Gastrocnemius medialis (tissue), 4 donors: ENCODE measurements at regions not wholly inside any gene's neighbourhood (a gene's known extent, or its start where the extent isn't known, plus 50 kb on each side); places are given as distances from the start of the nearest gene placed in this dataset.

Experiments
- ATAC-seq, 2 donors: fragments of 150-250 bp; one replicate each; pipeline ENCODE4 v1.9.1; 2016
- DNase-seq, 2 donors: peaks; one replicate each; pipeline ENCODE4 v3.0.0-alpha.2; 2019
- H3K27ac ChIP-seq, 4 donors: fragments of 200-600 bp; sonication (generic); 1 replicate in 1 of 4; 2 replicates in 3 of 4; pipeline ENCODE4 v1.5.1; 2016 to 2018; ENCODE audit warnings: mild to moderate bottlenecking in 2 of 4, moderate library complexity in 1 of 4
- H3K27me3 ChIP-seq, 3 donors: fragments of 200-600 bp; sonication (generic) in 2 of 3; 1 replicate in 1 of 3; 2 replicates in 2 of 3; pipeline versions ENCODE4 v1.5.1 to v1.6.0; 2016 to 2019; ENCODE audit warnings: mild to moderate bottlenecking in 1 of 3, moderate library complexity in 1 of 3
- H3K36me3 ChIP-seq, 2 donors: fragments of 200-600 bp; sonication (generic) in 1 of 2; one replicate each; pipeline ENCODE4 v1.5.1; 2017 to 2018
- H3K4me1 ChIP-seq, 2 donors: fragments of 200-600 bp; sonication (generic) in 1 of 2; one replicate each; pipeline ENCODE4 v1.5.1; 2016 to 2017; ENCODE audit warnings: mild to moderate bottlenecking in 2 of 2
- H3K4me3 ChIP-seq, 4 donors: fragments of 200-600 bp; sonication (generic) in 3 of 4; 1 replicate in 1 of 4; 2 replicates in 3 of 4; pipeline ENCODE4 v1.5.1; 2016 to 2019; ENCODE audit warnings: mild to moderate bottlenecking in 2 of 4
- H3K9me3 ChIP-seq, 3 donors: fragments of 200-600 bp; sonication (generic) in 2 of 3; 1 replicate in 1 of 3; 2 replicates in 2 of 3; pipeline ENCODE4 v1.5.1; 2016 to 2019
- POLR2A ChIP-seq, 2 donors: fragments of 450-650 bp; IDR thresholded peaks; one replicate each; pipeline ENCODE4 v1.6.1; 2017; ENCODE audit warnings: antibody characterized with exemption in 2 of 2, mild to moderate bottlenecking in 2 of 2, moderate library complexity in 2 of 2
- in situ Hi-C, 4 donors: fragments of 200-750 bp; cut with MboI; loops; one replicate each; pipeline versions ENCODE4 v1.15.0 to v1.8.0; 2017; ENCODE audit warnings: low sequenced_read_pairs in 4 of 4
- intact Hi-C: fragments of 100-400 bp; cut with DNase I; formaldehyde crosslinking; loops from one replicate; pipeline ENCODE4 v1.15.1; 2023; ENCODE audit warnings: low total_unique reads
- TF ChIP-seq, protein P1 (sequence below), 5 experiments: fragments of 450-650 bp in 3 of 5; fragments of 200-600 bp in 2 of 5; sonication (generic) in 2 of 5; IDR thresholded peaks in 4 of 5; conservative IDR thresholded peaks in 1 of 5; 1 replicate in 4 of 5; 2 replicates in 1 of 5; pipeline ENCODE4 v1.5.1; 2016 to 2019; ENCODE audit warnings: antibody characterized with exemption in 5 of 5, mild to moderate bottlenecking in 3 of 5, moderate library complexity in 3 of 5

DNA sequence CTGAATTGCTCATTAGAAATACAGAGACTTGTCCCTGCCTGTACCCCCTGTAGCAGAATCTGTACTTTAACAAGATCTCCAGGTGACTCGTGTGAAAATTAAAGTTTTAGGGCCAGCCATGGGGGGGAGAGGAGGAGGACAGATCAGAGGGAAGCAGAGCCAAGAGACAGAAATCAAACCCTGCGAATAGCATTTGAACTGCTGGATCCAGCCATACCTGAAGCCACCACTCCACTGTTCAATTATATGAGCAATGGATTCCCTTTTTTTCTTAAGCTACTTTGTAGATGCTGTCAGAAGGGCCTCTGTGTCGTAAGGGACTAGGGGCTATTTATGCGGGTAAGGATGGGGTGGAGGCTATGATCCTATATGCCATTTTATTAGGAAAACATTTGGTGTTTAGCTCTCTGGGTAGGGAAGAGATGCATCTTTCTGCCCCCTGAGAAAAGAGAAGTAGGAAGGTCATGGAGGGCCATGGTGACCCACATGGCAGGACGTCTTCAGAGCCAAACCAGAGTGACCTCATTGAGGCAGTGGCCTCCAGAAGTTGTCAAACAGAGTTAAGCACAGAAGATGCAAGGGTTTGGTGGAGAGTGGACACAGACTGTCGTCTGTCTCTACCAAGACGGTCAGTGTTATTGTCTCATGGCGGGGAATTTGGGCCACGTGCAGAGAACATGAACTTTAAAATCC, 203.9 kb downstream of the PHETA1 start:
- Histone ChIP-seq H3K4me3 (no peak overlapping the region), H3K4me1 (no peaks in the 10 kb centered on the region), H3K27ac (no peak overlapping the region), H3K36me3 (no peaks in the 10 kb centered on the region), H3K9me3 (no peaks in the 10 kb centered on the region), H3K27me3 (no peaks in the 10 kb centered on the region)
- in situ Hi-C loops, result no loop called here
- TF ChIP-seq, protein P1, sequence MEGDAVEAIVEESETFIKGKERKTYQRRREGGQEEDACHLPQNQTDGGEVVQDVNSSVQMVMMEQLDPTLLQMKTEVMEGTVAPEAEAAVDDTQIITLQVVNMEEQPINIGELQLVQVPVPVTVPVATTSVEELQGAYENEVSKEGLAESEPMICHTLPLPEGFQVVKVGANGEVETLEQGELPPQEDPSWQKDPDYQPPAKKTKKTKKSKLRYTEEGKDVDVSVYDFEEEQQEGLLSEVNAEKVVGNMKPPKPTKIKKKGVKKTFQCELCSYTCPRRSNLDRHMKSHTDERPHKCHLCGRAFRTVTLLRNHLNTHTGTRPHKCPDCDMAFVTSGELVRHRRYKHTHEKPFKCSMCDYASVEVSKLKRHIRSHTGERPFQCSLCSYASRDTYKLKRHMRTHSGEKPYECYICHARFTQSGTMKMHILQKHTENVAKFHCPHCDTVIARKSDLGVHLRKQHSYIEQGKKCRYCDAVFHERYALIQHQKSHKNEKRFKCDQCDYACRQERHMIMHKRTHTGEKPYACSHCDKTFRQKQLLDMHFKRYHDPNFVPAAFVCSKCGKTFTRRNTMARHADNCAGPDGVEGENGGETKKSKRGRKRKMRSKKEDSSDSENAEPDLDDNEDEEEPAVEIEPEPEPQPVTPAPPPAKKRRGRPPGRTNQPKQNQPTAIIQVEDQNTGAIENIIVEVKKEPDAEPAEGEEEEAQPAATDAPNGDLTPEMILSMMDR (IDR thresholded peaks at IDR 0.05 in 4 of 5, conservative IDR thresholded peaks at IDR 0.05 in 1 of 5), result no peak
- TF ChIP-seq POLR2A (IDR thresholded peaks at IDR 0.05), result no peak
- ATAC-seq, result no peak
- intact Hi-C loops, result no loop called here
- DNase-seq, result no peak

- Histone ChIP-seq H3K27me3 (no peaks in the 10 kb centered on the region), H3K36me3 (no peaks in the 10 kb centered on the region), H3K4me1 (no peaks in the 10 kb centered on the region), H3K4me3 (no peak overlapping the region), H3K27ac (no peak overlapping the region), H3K9me3 (no peaks in the 10 kb centered on the region)
- TF ChIP-seq POLR2A (IDR thresholded peaks at IDR 0.05), result no peak
- TF ChIP-seq, protein P1 (IDR thresholded peaks at IDR 0.05 in 4 of 5, conservative IDR thresholded peaks at IDR 0.05 in 1 of 5), result no peak
- in situ Hi-C loops (no loop called here), intact Hi-C loops (no loop called here)
- no peak for DNase-seq
- no peak for ATAC-seq
These were observed 205.5 kb downstream of the PHETA1 start for GRCh38 chr12:111163422-111163821.

DNA sequence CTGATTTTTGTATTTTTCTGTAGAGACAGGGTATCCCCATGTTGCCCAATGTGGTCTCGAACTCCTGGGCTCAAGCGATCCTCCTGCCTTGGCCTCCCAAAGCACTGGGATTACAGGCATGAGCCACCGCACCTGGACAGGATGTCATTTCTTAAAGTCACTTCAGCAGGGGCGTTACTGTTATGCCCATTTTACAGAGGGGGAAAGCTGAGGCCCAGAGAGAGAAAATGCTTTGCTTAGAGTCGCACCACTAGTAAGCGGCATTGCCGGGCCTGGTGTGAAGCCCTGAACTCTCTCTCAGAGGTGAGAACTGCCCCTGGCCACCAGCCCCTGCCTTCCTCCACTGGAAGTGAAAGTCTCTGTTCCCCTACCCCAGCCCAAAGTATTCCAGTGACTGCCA, 207.0 kb downstream of the PHETA1 start:
- intact Hi-C loops (no loop called here), in situ Hi-C loops (no loop called here)
- Histone ChIP-seq H3K27ac (no peak overlapping the region), H3K27me3 (peaks cover 0 to 9% (median 0%) of the 10 kb centered on the region in 3 donors), H3K4me1 (no peaks in the 10 kb centered on the region), H3K36me3 (no peaks in the 10 kb centered on the region), H3K4me3 (no peak overlapping the region), H3K9me3 (no peaks in the 10 kb centered on the region)
- ATAC-seq (no peak), DNase-seq (no peak)
- TF ChIP-seq, protein P1 (IDR thresholded peaks at IDR 0.05 in 4 of 5, conservative IDR thresholded peaks at IDR 0.05 in 1 of 5), result no peak
- TF ChIP-seq POLR2A (IDR thresholded peaks at IDR 0.05), result no peak

GRCh38 chr12:111160350-111161241, 208.3 kb downstream of the PHETA1 start:
- intact Hi-C loops (no loop called here), in situ Hi-C loops (no loop called here)
- H3K4me3 ChIP-seq, result no peak overlapping the region
- ATAC-seq, result no peak
- no peaks in the 10 kb centered on the region for H3K36me3 ChIP-seq
- TF ChIP-seq POLR2A (IDR thresholded peaks at IDR 0.05), result no peak
- TF ChIP-seq, protein P1 (IDR thresholded peaks at IDR 0.05 in 4 of 5, conservative IDR thresholded peaks at IDR 0.05 in 1 of 5), result no peak
- H3K4me1 ChIP-seq, result no peaks in the 10 kb centered on the region
- H3K27ac ChIP-seq, result no peak overlapping the region
- no peaks in the 10 kb centered on the region for H3K9me3 ChIP-seq
- H3K27me3 ChIP-seq, result peaks cover 0 to 16% (median 6%) of the 10 kb centered on the region in 3 donors
- no peak for DNase-seq
